Activated CD8-positive, alpha-beta memory T cell treated with anti-CD3 and anti-CD28 coated beads for 1 hour (primary cell): ENCODE measurements at regions not wholly inside any gene's neighbourhood (a gene's known extent, or its start where the extent isn't known, plus 50 kb on each side); places are given as distances from the start of the nearest gene placed in this dataset.
"Not testable (repeated sequence)": the region's sequence is repeated elsewhere in the genome, so short reads cannot be mapped to it uniquely, and the experiment has no call there.

Experiments used
- DNase-seq, 2 donors: peaks; one replicate each; pipeline ENCODE4 v3.0.0-alpha.2; 2020; ENCODE audit warnings: low read depth in 1 of 2; ENCODE audit errors: extremely low read depth in 1 of 2

DNA sequence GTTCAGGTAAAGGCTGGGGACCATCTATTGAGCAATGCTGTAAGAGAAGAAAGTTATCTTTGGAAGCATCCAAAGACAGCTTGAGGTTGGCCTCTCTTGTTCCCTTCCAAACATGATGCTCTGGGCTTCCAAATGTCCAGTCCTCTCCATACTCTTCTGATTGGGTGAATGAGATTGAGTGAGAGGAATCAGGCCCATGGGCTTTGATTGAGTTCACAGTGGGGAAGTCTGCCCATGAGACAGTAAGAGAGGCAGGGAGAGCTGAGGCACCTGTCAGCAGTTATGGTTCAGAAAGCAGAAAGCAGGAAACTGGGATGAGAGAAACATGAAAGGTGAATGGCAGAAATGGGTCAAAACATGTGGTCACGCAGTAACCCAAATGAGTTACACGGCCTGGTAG is 1006.9 kb downstream of the VRK1 start:
- no peak for DNase-seq

DNA sequence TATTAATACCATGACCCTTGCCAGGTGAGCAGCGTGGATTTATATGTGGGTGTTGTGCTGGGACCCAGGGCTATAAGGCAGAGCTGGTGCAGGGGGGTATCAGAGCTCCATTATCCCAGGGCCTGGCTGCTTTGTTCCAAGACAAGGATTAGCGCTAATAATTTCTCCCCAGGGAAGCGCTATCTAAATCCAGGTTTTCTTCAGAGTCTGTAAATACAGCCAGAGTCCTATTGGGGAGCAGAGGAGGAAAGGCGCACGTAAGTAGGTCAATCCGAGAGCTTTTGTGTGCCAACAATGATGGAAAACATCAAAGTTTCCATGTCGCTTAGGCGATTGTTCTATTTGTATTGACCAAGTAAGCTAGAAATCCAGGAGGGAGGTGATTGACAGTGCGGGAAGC is 1009.7 kb downstream of the VRK1 start:
- no peak for DNase-seq

DNA sequence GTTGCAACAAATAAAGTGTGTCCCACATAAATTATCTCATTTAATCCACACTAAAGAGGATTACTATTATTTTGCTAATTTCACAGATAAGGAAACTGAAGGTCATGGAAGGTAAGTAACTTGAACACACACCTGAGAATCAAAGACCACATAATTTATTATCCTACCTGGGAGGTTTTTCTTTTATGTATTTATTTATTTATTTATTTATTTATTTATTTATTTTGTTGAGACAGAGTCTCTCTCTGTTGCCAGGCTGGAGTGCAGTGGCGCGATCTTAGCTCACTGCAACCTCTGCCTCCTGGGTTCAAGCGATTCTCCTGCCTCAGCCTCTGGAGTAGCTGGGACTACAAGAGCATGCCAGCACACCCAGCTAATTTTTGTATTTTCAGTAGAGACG is 1011.4 kb downstream of the VRK1 start:
- not testable (repeated sequence) for DNase-seq

DNA sequence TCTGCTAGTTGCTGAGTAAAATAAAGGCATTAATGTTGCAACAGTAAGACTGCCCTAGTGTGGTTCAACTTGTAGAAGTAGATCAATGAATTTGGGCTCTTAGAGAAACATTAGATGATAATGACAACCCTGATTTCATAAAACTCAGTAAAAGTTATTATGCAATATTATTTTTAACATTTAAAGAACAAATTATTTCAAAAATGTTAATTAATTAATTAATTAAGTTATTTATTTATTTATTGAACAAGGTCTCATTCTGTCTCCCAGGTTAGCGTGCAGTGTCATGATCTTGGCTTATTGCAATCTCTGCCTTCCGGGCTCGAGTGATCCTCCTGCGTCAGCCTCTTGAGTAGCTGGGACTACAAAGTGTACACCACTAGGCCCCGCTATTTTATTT is 1016.4 kb downstream of the VRK1 start:
- DNase-seq, result no peak

DNA sequence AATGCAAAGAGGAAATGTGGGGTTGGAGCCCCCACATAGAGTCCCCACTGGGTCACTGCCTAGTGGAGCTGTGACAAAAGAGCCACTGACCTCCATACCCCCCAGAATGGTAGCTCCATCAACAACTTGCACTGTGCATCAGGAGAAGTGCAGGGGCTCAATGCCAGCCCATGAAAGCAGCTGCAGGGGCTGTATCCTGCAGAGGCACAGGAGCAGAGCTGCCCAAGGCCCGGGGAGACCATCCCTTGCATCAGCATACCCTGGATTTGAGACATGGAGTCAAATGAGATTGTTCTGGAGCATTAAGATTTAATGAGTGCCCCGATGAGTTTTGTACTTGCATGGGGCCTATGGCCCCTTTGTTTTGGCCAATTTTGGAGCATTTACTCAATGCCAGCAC is 1023.6 kb downstream of the VRK1 start:
- DNase-seq, result no peak

DNA sequence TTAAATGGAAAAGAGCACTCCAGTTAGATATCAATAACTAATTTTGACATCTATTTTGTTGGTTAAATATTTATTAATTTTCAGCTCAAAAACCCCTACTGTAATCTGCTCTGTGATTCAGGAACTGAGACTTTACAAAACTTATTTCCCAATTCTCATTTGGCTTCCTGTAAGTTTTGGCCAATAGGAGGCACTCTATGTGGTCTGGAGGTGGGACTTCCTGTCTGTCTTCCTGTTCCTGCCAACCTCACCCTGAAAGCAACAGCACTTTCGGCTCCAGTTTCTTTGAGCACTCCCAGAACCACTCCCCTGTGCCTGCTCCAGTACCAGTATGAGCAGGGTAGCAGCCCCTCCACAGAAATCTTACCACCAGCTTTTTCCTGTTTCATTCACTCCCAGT is 1027.0 kb downstream of the VRK1 start:
- DNase-seq, result no peak

DNA sequence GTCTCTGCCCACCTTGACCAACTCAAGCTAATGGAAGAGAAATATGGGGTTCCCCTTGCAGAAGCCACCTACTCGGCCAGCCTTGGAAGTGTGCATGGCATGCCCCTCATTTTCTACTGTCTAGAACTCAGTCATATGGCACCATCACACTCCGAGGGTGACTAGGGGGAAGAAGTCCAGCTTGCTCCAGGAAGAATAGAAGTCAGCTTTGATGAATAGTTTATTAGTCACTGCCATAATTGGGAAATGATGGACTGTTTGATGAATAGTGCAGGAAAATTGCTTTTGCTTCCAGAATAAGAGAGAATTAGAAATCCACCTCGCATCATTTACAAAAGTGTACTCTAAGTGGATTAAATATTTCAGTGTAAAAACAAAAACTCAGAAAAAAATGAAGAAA is 1030.6 kb downstream of the VRK1 start:
- no peak for DNase-seq

DNA sequence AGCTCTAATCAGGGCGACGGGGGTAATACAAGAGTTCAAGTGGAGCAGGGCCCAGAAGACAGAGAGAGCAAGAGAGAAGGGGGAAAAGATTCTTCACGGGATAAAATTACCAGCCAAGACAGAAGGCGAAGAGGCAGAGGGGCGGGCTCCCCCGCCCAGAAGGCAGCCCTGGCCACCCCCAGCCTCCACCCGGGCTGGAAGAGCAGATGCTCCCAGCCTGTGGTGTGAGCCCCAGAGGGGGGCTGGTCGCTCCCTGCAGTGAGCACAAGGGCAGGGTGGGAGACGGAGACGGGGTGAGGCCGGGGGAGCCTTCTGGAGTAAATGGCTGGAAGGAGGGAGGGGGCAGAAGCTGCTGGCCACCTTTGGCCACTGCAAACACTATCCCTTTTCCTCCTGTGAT is 1035.6 kb downstream of the VRK1 start:
- no peak for DNase-seq

DNA sequence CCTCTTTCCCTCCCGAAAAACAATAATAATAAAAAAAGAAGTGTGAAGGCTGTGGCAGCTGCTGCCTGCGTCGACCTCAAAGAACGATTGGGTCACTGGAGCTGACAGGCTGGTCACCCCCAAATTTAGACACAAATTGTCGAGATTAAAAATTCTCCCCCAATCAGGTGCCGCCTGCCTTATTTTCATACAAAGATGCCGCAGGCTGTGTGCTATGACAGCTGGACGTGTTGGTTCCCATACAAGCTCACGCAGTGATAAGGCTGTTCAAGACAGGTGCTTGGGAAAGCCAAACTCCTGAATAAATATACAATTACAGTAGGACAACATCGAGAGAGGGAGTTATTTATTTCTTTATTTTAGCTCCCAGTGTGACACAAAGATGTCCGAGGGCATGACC is 1041.8 kb downstream of the VRK1 start:
- DNase-seq, result no peak

DNA sequence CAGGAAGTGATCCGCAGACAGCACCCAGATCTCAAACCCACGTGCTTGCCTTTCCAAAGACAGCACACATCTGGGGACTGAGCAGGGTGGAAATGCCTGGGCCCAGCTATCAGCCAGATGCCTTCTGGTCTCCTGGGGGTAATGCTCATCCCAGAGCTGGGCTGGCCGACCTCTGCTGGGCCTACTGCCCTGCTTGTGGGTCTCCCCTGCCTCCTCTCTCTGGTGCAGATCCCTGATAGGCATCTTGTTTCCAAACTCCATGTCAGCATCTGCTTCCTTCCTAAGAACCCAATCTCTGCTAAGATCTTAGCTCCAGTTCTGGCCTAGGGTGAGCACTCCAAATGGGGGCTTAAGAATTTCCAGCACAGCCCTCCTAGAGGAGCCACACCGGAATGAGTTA is 1043.0 kb downstream of the VRK1 start:
- no peak for DNase-seq

DNA sequence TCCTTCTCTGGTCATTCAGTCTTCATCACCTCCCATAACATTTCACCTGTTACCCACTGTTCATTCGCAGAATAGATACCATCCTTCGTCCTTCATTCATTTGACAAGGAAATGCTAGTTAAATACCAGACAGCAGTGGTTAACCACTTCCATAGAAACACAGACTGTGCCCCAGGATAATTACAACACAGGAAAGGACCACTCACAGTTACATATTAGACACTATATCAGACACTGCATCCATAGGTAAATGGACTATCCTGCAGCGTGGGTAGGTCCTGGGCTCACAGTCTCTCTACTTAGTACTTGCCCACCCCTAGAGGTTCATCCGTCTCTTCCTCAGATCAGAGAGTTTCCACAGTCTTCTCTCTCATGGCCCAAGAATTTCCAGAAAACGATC is 1044.6 kb downstream of the VRK1 start:
- no peak for DNase-seq

DNA sequence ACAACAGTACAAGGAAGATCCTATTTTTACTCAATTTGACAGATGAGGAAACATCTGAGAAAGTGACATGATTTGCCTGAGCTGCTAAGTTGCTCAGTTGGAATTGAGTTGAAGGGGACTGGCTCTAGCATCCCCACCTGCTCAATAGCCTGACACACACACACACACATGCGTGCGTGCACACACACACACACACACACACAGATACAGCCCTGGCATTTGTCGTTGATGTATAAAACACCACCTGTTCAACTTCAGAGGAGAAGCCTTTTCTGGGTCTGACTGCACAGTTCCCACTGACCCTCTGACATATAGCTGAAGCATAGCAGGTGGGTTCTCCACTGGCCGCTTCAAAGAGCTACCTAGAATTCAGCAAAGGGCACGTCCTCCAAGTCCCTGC is 1045.9 kb downstream of the VRK1 start:
- no peak for DNase-seq

DNA sequence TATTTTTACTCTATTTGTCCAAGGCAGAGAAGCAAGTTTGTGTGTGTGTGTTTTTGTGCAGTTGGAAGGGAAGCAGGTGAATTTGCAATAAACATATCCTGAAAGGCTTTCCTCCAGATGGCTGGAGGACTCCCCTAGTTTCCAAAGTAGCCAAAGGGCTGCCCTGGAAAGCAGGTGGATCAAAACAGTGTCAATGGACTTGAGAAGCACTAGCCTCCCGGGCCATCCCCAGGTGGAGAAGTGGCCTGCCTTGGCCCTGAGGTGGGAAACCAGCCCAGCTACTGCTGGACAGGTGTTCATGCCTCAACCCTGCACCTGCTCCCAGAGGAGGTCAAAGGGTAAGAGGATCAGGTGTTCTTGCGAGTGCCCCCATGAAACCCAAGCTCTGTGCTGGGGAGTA is 1046.9 kb downstream of the VRK1 start:
- DNase-seq, result no peak

DNA sequence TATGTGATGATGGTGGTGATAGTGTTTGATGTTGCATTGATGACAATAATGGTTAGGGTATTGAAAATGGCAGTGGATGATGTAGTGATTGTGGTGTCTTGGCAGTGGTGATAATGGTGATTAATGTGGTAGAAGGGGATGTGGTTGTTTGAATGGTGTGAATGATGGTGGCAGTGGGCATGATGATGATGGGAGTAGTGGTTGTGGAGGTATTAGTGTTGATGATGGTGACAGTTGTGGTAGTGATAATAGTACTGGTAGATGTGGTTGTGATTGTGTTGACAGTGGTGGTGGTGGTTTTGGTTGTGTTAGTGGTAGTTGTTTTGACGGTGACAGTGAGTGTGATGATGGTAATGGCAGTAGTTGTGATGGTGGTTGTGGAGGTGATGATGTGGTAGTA is 1049.0 kb downstream of the VRK1 start:
- no peak for DNase-seq

DNA sequence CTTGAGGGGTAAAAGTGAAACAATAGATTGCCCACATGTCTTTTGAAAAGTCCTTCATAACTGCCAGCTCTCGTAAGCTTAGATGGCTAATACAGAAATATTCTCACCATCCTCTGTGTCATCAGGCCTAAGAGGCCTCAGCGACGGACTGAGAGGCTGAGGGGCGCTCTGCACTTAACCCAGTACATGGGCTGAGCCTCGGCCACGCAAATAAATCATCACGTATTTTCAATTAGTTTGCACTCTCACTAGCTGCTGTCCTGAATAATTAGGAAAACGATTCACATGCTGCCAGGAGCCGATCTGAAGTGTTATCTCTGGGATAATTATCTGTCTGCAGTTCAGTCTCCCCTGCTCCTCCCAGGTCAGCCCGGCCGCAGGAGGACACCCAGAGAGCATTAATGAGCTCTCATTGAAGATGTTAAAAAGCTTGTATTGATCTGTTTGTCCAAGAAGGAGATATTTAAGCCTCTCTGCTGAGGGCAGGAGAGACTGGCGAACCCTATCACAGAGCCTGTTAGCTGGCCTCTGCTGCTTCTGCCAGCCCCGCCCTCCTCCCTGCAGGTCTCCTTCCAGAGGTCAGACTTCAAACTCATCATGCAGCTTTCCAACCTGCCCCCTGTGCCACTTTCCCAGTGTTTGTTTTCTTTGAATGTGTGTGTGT is 1051.3 kb downstream of the VRK1 start:
- DNase-seq, result no peak

DNA sequence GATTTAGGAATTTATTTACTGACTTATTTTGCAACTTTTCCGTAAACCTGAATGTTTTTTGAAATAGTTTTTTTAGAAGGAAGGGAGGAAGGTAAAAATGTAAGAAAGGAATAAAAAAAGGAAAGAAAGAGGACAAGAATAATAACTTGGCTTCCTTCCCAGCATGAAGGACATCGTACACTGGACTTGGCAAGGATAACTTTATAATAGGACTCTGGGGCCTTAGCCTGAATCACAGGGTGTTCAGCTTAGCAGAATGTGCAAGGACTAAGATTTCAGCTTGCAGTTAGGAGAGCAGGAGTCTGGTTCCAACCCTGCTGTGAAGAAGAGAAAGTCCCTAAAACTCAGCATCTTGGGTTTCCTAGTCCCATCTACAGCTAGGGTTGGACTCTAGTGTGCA is 1053.3 kb downstream of the VRK1 start:
- DNase-seq, result no peak

DNA sequence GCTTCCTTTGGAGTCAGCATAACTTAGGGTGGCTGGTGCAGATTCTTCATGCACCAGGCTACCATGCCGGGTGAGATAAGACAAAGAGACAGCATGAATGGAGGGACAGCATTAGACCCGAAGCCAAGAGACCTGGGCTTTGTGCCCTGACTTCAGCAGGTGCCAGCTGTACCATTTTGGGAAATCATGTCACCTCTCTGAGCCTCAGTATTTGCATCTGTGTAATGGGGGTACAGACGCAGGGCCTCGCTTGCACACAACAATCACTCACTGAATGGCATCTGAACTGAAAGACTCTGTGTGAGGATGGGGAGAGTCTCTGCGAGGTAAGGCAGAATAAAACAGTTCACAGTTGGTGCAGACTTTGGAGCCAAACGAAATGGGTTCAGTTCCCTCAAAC is 1053.7 kb downstream of the VRK1 start:
- DNase-seq, result no peak

DNA sequence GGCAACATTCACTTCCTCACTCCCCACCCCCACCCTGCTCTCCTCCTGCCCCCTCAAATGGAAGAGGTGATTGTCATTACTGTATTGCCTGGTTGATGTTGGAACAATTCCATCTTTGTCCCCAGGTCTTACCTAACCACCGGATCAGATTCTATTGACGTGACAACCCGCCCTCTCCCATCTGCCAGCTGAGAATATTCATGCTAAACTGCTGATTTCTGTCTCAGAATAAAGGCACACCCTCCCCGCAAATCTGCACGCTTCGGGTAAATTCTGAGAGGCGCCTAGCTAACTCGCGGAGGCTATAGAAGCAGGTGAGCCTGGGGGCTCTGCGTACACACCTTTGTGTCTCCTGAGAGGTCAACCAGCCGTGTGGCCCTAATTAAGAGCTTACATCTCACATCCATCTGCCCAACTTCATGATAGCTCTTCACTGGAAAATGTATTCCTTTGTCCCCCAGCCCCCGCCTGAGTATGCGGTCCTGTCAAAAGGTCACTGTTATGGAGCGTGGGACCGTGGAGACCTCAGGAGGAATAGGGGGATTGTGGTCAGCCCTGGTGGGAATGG is 1054.3 kb downstream of the VRK1 start:
- no peak for DNase-seq

DNA sequence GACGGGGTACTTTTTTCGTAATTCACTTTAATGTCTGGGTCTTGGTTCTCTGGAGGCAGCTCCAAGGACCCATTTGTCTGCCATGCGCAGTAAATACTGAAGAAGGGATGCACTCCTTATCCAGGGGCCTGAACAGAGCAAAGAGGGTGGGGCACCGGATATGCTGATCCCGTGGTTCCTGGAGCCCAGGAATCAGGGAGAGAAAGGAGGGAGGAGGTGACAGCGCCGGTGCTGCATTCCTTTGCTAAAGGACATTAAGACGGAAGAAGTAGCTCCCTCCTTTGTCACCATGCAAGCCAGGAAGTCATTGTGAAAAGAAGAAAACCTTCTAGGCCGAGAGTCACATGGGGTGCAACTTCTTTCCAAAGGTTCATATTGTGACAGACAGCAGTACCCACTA is 1057.7 kb downstream of the VRK1 start:
- no peak for DNase-seq

DNA sequence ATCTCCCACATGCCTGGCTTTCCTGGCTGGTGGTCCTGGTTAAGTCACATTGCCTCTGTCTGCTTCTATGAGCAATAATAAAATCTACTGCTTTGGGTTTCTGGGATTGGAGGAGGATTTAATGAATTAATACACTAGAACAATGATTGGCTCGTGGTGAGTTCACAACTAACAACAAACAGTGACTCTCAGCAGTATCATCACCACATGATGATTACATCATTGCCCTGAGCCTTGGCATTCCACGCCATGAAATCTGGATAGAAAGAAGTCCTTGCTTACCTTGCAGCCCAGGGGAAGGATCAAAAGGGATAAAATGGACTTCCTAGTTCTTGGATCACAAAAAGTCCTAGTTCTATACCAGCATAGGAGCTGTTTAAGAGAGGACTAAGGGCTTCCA is 1069.0 kb downstream of the VRK1 start:
- no peak for DNase-seq

DNA sequence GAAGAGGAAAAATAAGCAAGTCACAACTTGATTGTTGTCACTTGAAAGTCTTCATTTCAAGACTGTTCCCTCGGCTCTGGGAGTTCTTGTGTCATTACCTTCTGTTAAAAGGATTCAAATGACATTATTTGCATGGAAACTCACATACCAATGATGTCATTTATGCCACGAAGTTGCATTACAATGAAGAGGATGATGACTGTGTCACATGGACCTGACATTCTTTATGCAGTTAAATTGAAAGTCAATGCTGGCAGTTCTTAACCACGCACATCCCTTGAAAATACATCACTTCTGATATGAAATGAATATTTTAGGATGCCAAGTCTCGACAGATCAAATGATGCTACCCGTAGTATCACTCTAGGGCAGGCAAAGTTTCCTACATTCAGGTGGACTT is 1069.5 kb downstream of the VRK1 start:
- DNase-seq, result no peak

DNA sequence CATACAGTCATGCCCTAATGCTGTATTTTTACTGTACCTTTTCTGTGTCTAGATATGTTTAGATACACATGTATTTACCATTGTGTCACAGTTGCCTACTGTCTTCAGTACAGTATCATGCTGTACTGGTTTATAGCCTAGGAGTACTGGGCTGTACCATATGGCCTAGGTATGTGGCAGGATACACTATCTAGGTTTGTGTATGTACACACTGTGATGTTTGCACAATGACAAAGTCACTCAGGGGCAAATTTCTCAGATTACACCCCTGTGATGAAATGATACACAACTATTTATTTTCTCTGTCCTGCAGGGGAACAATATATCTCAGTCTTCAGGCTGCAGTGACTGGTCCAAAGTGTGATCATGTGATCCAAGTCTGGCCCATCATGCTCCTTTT is 1076.1 kb downstream of the VRK1 start:
- DNase-seq, result no peak

DNA sequence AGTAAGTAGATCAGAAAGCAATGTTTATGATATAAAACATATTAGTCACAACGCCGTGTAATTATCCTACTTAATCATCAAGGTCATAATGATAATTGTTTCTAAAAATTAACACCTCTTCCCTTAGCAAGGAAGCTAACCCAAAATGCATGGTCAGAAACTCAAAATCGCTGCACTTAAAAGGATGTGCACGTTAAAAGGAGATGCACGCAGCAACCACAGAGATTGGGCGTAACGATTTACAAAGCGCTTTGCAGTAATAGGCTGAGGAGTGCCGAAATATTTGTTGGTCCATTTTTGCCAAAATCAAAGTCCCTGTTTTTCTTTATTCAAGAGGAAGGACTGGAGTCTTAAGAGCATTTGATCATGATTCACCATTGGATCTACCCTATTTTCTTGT is 1077.2 kb downstream of the VRK1 start:
- DNase-seq, result no peak
